NCI-H510A (cell line): ENCODE measurements at regions not wholly inside any gene's neighbourhood (a gene's known extent, or its start where the extent isn't known, plus 50 kb on each side); places are given as distances from the start of the nearest gene placed in this dataset.

Source experiments
- DNase-seq: peaks from one replicate; lab custom pipeline; 2025; lab: John Stamatoyannopoulos, UW

GRCh38 chr2:177020524-177021119, 192.0 kb upstream of the HNRNPA3 start:
- DNase-seq, result no peak

- no peak for DNase-seq
Observed at GRCh38 chr2:177021706-177022343, 190.8 kb upstream of the HNRNPA3 start.

GRCh38 chr2:177024765-177025164, 187.8 kb upstream of the HNRNPA3 start:
- no peak for DNase-seq

GRCh38 chr2:177026253-177026652, 186.3 kb upstream of the HNRNPA3 start:
- DNase-seq, result no peak

- no peak for DNase-seq
Observed at GRCh38 chr2:177026956-177027355, 185.6 kb upstream of the HNRNPA3 start.

- DNase-seq, result no peak
Observed at GRCh38 chr2:177028296-177028695, 184.3 kb upstream of the HNRNPA3 start.

GRCh38 chr2:177029075-177029474, 183.5 kb upstream of the HNRNPA3 start:
- no peak for DNase-seq

GRCh38 chr2:177029501-177029900, 183.1 kb upstream of the HNRNPA3 start:
- no peak for DNase-seq

- no peak for DNase-seq
Observed at GRCh38 chr2:177029901-177030300, 182.7 kb upstream of the HNRNPA3 start.

- no peak for DNase-seq
Observed at GRCh38 chr2:177030451-177031105, 182.0 kb upstream of the HNRNPA3 start.

GRCh38 chr2:177031438-177032180, 181.0 kb upstream of the HNRNPA3 start:
- no peak for DNase-seq

- DNase-seq, result no peak
Observed at GRCh38 chr2:177036747-177037146, 175.8 kb upstream of the HNRNPA3 start.

GRCh38 chr2:177037569-177037968, 175.0 kb upstream of the HNRNPA3 start:
- no peak for DNase-seq

- DNase-seq, result no peak
Observed at GRCh38 chr2:177038787-177039484, 173.7 kb upstream of the HNRNPA3 start.

GRCh38 chr2:177042311-177042710, 170.3 kb upstream of the HNRNPA3 start:
- DNase-seq, result no peak

GRCh38 chr2:177044671-177045070, 167.9 kb upstream of the HNRNPA3 start:
- no peak for DNase-seq

GRCh38 chr2:177048981-177049380, 163.6 kb upstream of the HNRNPA3 start:
- no peak for DNase-seq

GRCh38 chr2:177051278-177051677, 161.3 kb upstream of the HNRNPA3 start:
- DNase-seq, result no peak

- no peak for DNase-seq
Observed at GRCh38 chr2:177052471-177052870, 160.1 kb upstream of the HNRNPA3 start.

GRCh38 chr2:177053038-177053437, 159.6 kb upstream of the HNRNPA3 start:
- DNase-seq, result no peak

- DNase-seq, result no peak
Observed at GRCh38 chr2:177053716-177054115, 158.9 kb upstream of the HNRNPA3 start.

GRCh38 chr2:177056481-177056929, 156.1 kb upstream of the HNRNPA3 start:
- DNase-seq, result no peak
